OCI-LY1 (cell line): ENCODE measurements at regions not wholly inside any gene's neighbourhood (a gene's known extent, or its start where the extent isn't known, plus 50 kb on each side); places are given as distances from the start of the nearest gene placed in this dataset.

ENCODE experiments used
- H2AFZ ChIP-seq: fragments of 200-600 bp; sonication (generic), shearing (Covaris generic); 2 replicates; pipeline ENCODE4 v1.6.0; 2014; ENCODE audit warnings: antibody characterized with exemption, mild to moderate bottlenecking, low read length
- H3F3A ChIP-seq: fragments of 200-600 bp; sonication (generic), shearing (Covaris generic); 2 replicates; pipeline ENCODE4 v1.6.0; 2014; ENCODE audit warnings: mild to moderate bottlenecking, antibody characterized with exemption, low read length, moderate library complexity; ENCODE audit not compliant: insufficient read depth
- H3K27ac ChIP-seq: fragments of 200-600 bp; sonication (generic); 2 replicates; pipeline ENCODE4 v1.5.1; 2014; ENCODE audit warnings: low read length, mixed run types, mild to moderate bottlenecking, low read depth; ENCODE audit not compliant: poor library complexity, severe bottlenecking
- H3K27me3 ChIP-seq: fragments of 200-600 bp; sonication (generic); 2 replicates; pipeline ENCODE4 v1.6.0; 2014; ENCODE audit warnings: antibody characterized with exemption, mild to moderate bottlenecking, low read length, moderate library complexity; ENCODE audit not compliant: insufficient read depth
- H3K36me3 ChIP-seq: fragments of 200-600 bp; sonication (generic); 2 replicates; pipeline ENCODE4 v1.6.1; 2014; ENCODE audit warnings: mild to moderate bottlenecking, antibody characterized with exemption, low read length, moderate library complexity, mixed read lengths; ENCODE audit not compliant: insufficient read depth
- H3K4me1 ChIP-seq: fragments of 200-600 bp; sonication (generic); 2 replicates; pipeline ENCODE4 v1.5.1; 2014; ENCODE audit warnings: mild to moderate bottlenecking, low read length, moderate library complexity; ENCODE audit not compliant: insufficient read depth, severe bottlenecking
- H3K4me2 ChIP-seq: fragments of 200-600 bp; sonication (generic), shearing (Covaris generic); 2 replicates; pipeline ENCODE4 v1.6.1; 2014; ENCODE audit warnings: low read length
- H3K4me3 ChIP-seq: fragments of 200-600 bp; sonication (generic); 2 replicates; pipeline ENCODE4 v1.5.1; 2014; ENCODE audit warnings: low read length, low read depth, mild to moderate bottlenecking, mixed read lengths; ENCODE audit not compliant: poor library complexity, severe bottlenecking
- H3K79me2 ChIP-seq: fragments of 200-600 bp; shearing (Covaris generic); 2 replicates; pipeline ENCODE4 v1.6.1; 2016; ENCODE audit warnings: mixed run types, low read length, mixed read lengths; ENCODE audit not compliant: insufficient read depth
- H3K9ac ChIP-seq: fragments of 200-600 bp; sonication (generic), shearing (Covaris generic); 2 replicates; pipeline ENCODE4 v1.6.1; 2014; ENCODE audit warnings: mild to moderate bottlenecking, low read length, mixed read lengths
- H3K9me2 ChIP-seq: fragments of 200-600 bp; sonication (generic), shearing (Covaris generic); 2 replicates; pipeline ENCODE4 v1.6.1; 2014; ENCODE audit warnings: low read depth, mild to moderate bottlenecking, low read length, mixed read lengths
- H3K9me3 ChIP-seq: fragments of 200-600 bp; shearing (Covaris generic); 2 replicates; pipeline ENCODE4 v1.6.1; 2014; ENCODE audit warnings: low read length, mixed read lengths
- H4K20me1 ChIP-seq: fragments of 200-600 bp; sonication (generic), shearing (Covaris generic); 2 replicates; pipeline ENCODE4 v1.6.0; 2016; ENCODE audit warnings: mild to moderate bottlenecking, low read length; ENCODE audit not compliant: insufficient read depth
- EZH2 ChIP-seq: fragments of 200-600 bp; sonication (generic), shearing (Covaris generic); IDR thresholded peaks from 2 replicates; pipeline ENCODE4 v1.8.0; 2017; ENCODE audit warnings: borderline replicate concordance, mixed run types, mild to moderate bottlenecking, antibody characterized with exemption, low read length, moderate library complexity, mixed read lengths
- TF ChIP-seq, protein P1 (sequence below): fragments of 200-600 bp; sonication (generic), shearing (Covaris generic); IDR thresholded peaks from 2 replicates; pipeline ENCODE4 v1.5.1; 2017; ENCODE audit warnings: mild to moderate bottlenecking, antibody characterized with exemption, low read length, moderate library complexity, mixed read lengths

DNA sequence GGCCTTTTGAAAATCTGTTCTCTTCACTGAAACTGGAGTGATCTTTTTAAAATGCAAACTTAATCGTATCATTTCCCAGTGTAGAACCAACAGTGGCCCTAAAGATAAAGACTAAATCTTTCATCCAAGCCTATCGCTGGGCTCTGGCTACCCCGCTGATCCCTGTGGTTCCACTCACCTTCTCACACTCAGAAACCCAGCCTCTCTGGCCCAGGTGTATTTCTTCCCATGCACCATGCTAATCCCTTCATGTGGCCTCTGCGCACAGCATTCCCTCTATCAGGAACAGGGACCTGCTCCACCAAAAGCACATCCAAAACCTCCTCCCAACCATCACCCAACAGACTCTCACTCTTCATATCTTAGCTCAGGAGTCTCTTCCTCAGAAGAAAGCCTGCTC is 214.1 kb upstream of the DAPK1 start:
- no peaks in the 10 kb centered on the region for H3K9me3 ChIP-seq
- no peak overlapping the region for H3K4me2 ChIP-seq
- no peak overlapping the region for H3K9ac ChIP-seq
- H3K79me2 ChIP-seq: no peaks in the 10 kb centered on the region
- H3K27me3 ChIP-seq: no peaks in the 10 kb centered on the region
- no peak overlapping the region for H3K27ac ChIP-seq
- H3K4me3 ChIP-seq: no peak overlapping the region
- H3K36me3 ChIP-seq: no peaks in the 10 kb centered on the region
- H3K4me1 ChIP-seq: no peaks in the 10 kb centered on the region
- no peaks in the 10 kb centered on the region for H3F3A ChIP-seq
- no peaks in the 10 kb centered on the region for H4K20me1 ChIP-seq
- H2AFZ ChIP-seq: no peak overlapping the region
- no peaks in the 10 kb centered on the region for H3K9me2 ChIP-seq
- TF ChIP-seq, protein P1, sequence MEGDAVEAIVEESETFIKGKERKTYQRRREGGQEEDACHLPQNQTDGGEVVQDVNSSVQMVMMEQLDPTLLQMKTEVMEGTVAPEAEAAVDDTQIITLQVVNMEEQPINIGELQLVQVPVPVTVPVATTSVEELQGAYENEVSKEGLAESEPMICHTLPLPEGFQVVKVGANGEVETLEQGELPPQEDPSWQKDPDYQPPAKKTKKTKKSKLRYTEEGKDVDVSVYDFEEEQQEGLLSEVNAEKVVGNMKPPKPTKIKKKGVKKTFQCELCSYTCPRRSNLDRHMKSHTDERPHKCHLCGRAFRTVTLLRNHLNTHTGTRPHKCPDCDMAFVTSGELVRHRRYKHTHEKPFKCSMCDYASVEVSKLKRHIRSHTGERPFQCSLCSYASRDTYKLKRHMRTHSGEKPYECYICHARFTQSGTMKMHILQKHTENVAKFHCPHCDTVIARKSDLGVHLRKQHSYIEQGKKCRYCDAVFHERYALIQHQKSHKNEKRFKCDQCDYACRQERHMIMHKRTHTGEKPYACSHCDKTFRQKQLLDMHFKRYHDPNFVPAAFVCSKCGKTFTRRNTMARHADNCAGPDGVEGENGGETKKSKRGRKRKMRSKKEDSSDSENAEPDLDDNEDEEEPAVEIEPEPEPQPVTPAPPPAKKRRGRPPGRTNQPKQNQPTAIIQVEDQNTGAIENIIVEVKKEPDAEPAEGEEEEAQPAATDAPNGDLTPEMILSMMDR: no peak
- TF ChIP-seq EZH2: no peak

DNA sequence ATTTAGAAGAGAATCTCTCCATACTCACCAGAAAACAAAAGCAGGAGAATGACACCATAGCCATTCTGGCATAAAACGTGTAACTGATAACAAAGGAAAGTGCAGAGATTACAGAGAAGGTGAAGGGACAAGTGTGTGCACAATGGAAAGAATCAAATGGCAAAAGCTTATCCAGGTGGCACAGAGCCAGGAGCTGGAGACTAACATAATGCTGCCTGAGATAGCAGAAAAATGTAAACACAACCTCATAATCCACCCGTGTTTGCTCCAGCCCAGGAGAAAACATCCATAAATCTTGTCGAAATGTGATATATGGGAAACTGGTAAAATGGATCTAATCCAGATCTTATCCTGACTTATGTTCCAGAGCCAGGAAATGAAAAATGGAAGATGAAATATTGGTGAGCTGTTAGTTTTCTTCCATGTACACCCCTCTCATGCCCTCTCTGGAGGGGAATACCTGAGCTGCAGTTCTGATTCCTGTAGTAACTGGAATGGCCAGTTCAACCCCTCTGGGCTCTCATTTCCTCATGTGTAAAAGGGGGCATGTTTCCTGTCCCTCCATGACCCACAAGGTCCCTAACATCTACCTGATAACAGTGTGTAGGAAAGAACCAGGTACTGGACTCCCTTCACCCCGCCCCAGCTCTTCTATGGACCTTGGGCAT is 212.3 kb upstream of the DAPK1 start:
- H3K79me2 ChIP-seq: no peaks in the 10 kb centered on the region
- no peaks in the 10 kb centered on the region for H3K36me3 ChIP-seq
- H3K9me3 ChIP-seq: no peaks in the 10 kb centered on the region
- no peak overlapping the region for H3K27ac ChIP-seq
- H3K27me3 ChIP-seq: no peaks in the 10 kb centered on the region
- H3K4me2 ChIP-seq: no peak overlapping the region
- no peaks in the 10 kb centered on the region for H4K20me1 ChIP-seq
- no peak overlapping the region for H3K9ac ChIP-seq
- H3F3A ChIP-seq: no peaks in the 10 kb centered on the region
- H3K4me1 ChIP-seq: no peaks in the 10 kb centered on the region
- no peak overlapping the region for H3K4me3 ChIP-seq
- no peak overlapping the region for H2AFZ ChIP-seq
- TF ChIP-seq, protein P1: no peak
- TF ChIP-seq EZH2: no peak
- H3K9me2 ChIP-seq: no peaks in the 10 kb centered on the region

DNA sequence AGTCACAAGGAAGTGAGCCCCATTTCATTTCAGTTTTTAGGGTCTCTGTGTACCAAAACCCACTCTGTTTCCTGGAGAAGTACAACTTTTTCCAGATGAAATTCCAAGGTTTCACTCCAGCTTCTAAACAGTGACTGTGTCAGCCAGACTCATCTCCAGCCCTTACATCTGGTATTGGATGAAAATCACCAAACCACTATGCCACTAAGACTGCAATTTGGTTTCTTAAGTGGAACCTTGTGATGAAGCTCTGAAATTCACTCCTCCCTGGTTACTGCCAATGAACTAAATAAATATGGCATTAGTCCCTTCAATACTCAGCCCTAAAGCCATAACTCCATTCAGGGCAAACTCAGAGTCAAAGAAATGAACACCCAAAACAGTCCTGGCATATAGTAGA is 211.2 kb upstream of the DAPK1 start:
- Histone ChIP-seq H2AFZ (no peak overlapping the region), H3K4me1 (no peaks in the 10 kb centered on the region), H3K27ac (no peak overlapping the region), H4K20me1 (no peaks in the 10 kb centered on the region), H3K9me2 (no peaks in the 10 kb centered on the region), H3K79me2 (no peaks in the 10 kb centered on the region), H3F3A (no peaks in the 10 kb centered on the region), H3K4me3 (no peak overlapping the region), H3K4me2 (no peak overlapping the region), H3K9me3 (no peaks in the 10 kb centered on the region), H3K9ac (no peak overlapping the region), H3K27me3 (no peaks in the 10 kb centered on the region), H3K36me3 (no peaks in the 10 kb centered on the region)
- TF ChIP-seq EZH2: no peak
- TF ChIP-seq, protein P1: no peak
